ENCODE measurements at regions not wholly inside any gene's neighbourhood (a gene's known extent, or its start where the extent isn't known, plus 50 kb on each side); places are given as distances from the start of the nearest gene placed in this dataset.

DNA sequence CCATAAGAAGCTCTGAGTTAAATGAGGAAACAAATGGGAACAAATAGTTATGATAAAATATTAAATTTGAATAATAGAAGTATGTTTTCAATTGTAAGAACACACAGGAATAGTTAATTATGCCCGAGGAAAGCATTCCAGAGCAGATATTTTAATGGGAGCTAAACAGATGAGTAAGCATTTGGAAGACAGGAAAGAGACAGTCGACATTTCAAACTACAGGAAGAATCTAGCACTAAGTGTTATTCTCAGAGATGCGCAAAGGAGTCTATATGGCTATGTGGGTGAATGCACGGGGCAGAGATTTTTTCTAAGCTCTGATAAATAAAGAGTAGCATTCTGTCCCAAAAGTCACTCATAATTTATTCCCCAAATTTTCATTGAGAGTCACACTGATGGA, 64.5 kb upstream of the SSTR1 start:
- no peak for TF ChIP-seq POLR2A (IDR thresholded peaks at IDR 0.05)
- no peak for TF ChIP-seq EP300 (IDR thresholded peaks at IDR 0.05)
- TF ChIP-seq, protein P1, sequence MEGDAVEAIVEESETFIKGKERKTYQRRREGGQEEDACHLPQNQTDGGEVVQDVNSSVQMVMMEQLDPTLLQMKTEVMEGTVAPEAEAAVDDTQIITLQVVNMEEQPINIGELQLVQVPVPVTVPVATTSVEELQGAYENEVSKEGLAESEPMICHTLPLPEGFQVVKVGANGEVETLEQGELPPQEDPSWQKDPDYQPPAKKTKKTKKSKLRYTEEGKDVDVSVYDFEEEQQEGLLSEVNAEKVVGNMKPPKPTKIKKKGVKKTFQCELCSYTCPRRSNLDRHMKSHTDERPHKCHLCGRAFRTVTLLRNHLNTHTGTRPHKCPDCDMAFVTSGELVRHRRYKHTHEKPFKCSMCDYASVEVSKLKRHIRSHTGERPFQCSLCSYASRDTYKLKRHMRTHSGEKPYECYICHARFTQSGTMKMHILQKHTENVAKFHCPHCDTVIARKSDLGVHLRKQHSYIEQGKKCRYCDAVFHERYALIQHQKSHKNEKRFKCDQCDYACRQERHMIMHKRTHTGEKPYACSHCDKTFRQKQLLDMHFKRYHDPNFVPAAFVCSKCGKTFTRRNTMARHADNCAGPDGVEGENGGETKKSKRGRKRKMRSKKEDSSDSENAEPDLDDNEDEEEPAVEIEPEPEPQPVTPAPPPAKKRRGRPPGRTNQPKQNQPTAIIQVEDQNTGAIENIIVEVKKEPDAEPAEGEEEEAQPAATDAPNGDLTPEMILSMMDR (IDR thresholded peaks at IDR 0.05) = no peak
